Fibroblast of pulmonary artery (primary cell): ENCODE measurements at regions not wholly inside any gene's neighbourhood (a gene's known extent, or its start where the extent isn't known, plus 50 kb on each side); places are given as distances from the start of the nearest gene placed in this dataset.
"Not testable (repeated sequence)": the region's sequence is repeated elsewhere in the genome, so short reads cannot be mapped to it uniquely, and the experiment has no call there.

Experiments used
- DNase-seq: peaks from one replicate; pipeline ENCODE4 v3.0.0-alpha.2; 2010; ENCODE audit warnings: low read depth
- H3K4me3 ChIP-seq: replicated peaks from 2 replicates; pipeline ENCODE4 v1.5.1; 2011; ENCODE audit warnings: low read depth, mild to moderate bottlenecking, control low read depth, low read length, moderate library complexity
- CTCF ChIP-seq: IDR thresholded peaks from 2 replicates; pipeline ENCODE4 v1.5.1; 2011; ENCODE audit warnings: mild to moderate bottlenecking, control low read depth, low read length, inconsistent platforms; ENCODE audit errors: missing control alignments

- no peak for DNase-seq
- TF ChIP-seq CTCF, result no peak
- H3K4me3 ChIP-seq, result no peak overlapping the region
Measured at GRCh38 chr2:145750612-145751011, 1230.7 kb upstream of the ZEB2 start.

- no peak overlapping the region for H3K4me3 ChIP-seq
- DNase-seq, result peak; percentile 6
- no peak for TF ChIP-seq CTCF
Measured at GRCh38 chr2:145750144-145750543, 1230.2 kb upstream of the ZEB2 start.

GRCh38 chr2:145749556-145749955 lies 1229.6 kb upstream of the ZEB2 start:
- DNase-seq, result no peak
- no peak for TF ChIP-seq CTCF
- H3K4me3 ChIP-seq, result no peak overlapping the region

- no peak for DNase-seq
- TF ChIP-seq CTCF, result no peak
- H3K4me3 ChIP-seq, result no peak overlapping the region
Measured at GRCh38 chr2:145748927-145749326, 1229.0 kb upstream of the ZEB2 start.

- no peak overlapping the region for H3K4me3 ChIP-seq
- DNase-seq, result no peak
- no peak for TF ChIP-seq CTCF
Measured at GRCh38 chr2:145747715-145748114, 1227.8 kb upstream of the ZEB2 start.

- DNase-seq, H3K4me3 ChIP-seq: not testable (repeated sequence)
Measured at GRCh38 chr2:145745387-145745721, 1225.4 kb upstream of the ZEB2 start.

- no peak overlapping the region for H3K4me3 ChIP-seq
- TF ChIP-seq CTCF, result peak; percentile 17
- DNase-seq, result peak; percentile 87
Measured at GRCh38 chr2:145744541-145745386, 1224.8 kb upstream of the ZEB2 start.
